ENCODE measurements at regions not wholly inside any gene's neighbourhood (a gene's known extent, or its start where the extent isn't known, plus 50 kb on each side); places are given as distances from the start of the nearest gene placed in this dataset.

- Histone ChIP-seq H3K4me1 (no peaks in the 10 kb centered on the region), H3K27ac (no peak overlapping the region), H3K27me3 (no peaks in the 10 kb centered on the region), H3K9me3 (no peaks in the 10 kb centered on the region), H3K36me3 (no peaks in the 10 kb centered on the region), H3K4me3 (no peak overlapping the region)
- intact Hi-C loops (cut with DNase I), result no loop called here
- ATAC-seq (no peak), DNase-seq (no peak)
- TF ChIP-seq, protein P1, sequence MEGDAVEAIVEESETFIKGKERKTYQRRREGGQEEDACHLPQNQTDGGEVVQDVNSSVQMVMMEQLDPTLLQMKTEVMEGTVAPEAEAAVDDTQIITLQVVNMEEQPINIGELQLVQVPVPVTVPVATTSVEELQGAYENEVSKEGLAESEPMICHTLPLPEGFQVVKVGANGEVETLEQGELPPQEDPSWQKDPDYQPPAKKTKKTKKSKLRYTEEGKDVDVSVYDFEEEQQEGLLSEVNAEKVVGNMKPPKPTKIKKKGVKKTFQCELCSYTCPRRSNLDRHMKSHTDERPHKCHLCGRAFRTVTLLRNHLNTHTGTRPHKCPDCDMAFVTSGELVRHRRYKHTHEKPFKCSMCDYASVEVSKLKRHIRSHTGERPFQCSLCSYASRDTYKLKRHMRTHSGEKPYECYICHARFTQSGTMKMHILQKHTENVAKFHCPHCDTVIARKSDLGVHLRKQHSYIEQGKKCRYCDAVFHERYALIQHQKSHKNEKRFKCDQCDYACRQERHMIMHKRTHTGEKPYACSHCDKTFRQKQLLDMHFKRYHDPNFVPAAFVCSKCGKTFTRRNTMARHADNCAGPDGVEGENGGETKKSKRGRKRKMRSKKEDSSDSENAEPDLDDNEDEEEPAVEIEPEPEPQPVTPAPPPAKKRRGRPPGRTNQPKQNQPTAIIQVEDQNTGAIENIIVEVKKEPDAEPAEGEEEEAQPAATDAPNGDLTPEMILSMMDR (IDR thresholded peaks at IDR 0.05), result no peak
Measured at GRCh38 chr12:19932413-19932812, 435.9 kb upstream of the PDE3A start.

GRCh38 chr12:19933924-19934323 is 434.4 kb upstream of the PDE3A start:
- no peak for ATAC-seq
- no peaks in the 10 kb centered on the region for H3K4me1 ChIP-seq
- intact Hi-C loops (cut with DNase I), result no loop called here
- no peaks in the 10 kb centered on the region for H3K9me3 ChIP-seq
- no peaks in the 10 kb centered on the region for H3K27me3 ChIP-seq
- TF ChIP-seq, protein P1 (IDR thresholded peaks at IDR 0.05), result no peak
- no peak overlapping the region for H3K27ac ChIP-seq
- no peak for DNase-seq
- no peak overlapping the region for H3K4me3 ChIP-seq
- no peaks in the 10 kb centered on the region for H3K36me3 ChIP-seq

- intact Hi-C loops (cut with DNase I), result no loop called here
- DNase-seq, result no peak
- no peaks in the 10 kb centered on the region for H3K9me3 ChIP-seq
- ATAC-seq, result no peak
- H3K36me3 ChIP-seq, result no peaks in the 10 kb centered on the region
- H3K27me3 ChIP-seq, result no peaks in the 10 kb centered on the region
- TF ChIP-seq, protein P1 (IDR thresholded peaks at IDR 0.05), result no peak
- H3K4me3 ChIP-seq, result no peak overlapping the region
- no peak overlapping the region for H3K27ac ChIP-seq
- no peaks in the 10 kb centered on the region for H3K4me1 ChIP-seq
Measured at GRCh38 chr12:19937161-19937560, 431.2 kb upstream of the PDE3A start.

- ATAC-seq (no peak), DNase-seq (no peak)
- H3K36me3 ChIP-seq, result no peaks in the 10 kb centered on the region
- H3K27ac ChIP-seq, result no peak overlapping the region
- no peaks in the 10 kb centered on the region for H3K4me1 ChIP-seq
- no peaks in the 10 kb centered on the region for H3K27me3 ChIP-seq
- no peak overlapping the region for H3K4me3 ChIP-seq
- TF ChIP-seq, protein P1 (IDR thresholded peaks at IDR 0.05), result no peak
- intact Hi-C loops (cut with DNase I), result no loop called here
- no peaks in the 10 kb centered on the region for H3K9me3 ChIP-seq
Measured at GRCh38 chr12:19938031-19938430, 430.3 kb upstream of the PDE3A start.

DNA sequence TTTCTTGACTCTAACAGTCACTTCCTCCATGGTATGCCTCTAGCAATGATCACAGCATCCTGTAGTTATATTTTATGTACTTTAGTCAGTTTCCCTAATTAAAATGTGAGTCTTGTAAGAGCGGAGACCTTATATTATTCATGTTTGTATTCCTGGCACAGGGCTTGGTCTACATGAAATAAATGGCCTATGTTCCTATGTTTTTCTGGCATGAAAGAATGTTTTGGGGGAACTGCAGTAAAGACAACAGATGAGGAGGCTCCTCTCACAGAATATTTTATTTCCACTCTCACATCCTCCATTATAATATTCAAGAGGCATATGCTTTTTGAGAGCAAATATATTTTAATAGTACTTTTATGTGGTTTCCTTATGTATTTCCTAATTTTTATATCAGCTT is 429.8 kb upstream of the PDE3A start:
- ATAC-seq, result no peak
- TF ChIP-seq, protein P1 (IDR thresholded peaks at IDR 0.05), result no peak
- peak in 1 of 4 donors; percentile 11 for DNase-seq
- H3K9me3 ChIP-seq, result no peaks in the 10 kb centered on the region
- no peaks in the 10 kb centered on the region for H3K4me1 ChIP-seq
- intact Hi-C loops (cut with DNase I), result no loop called here
- no peaks in the 10 kb centered on the region for H3K36me3 ChIP-seq
- H3K4me3 ChIP-seq, result no peak overlapping the region
- no peak overlapping the region for H3K27ac ChIP-seq
- no peaks in the 10 kb centered on the region for H3K27me3 ChIP-seq

Data from left lung (tissue), 4 donors.